ENCODE measurements at regions not wholly inside any gene's neighbourhood (a gene's known extent, or its start where the extent isn't known, plus 50 kb on each side); places are given as distances from the start of the nearest gene placed in this dataset.

GRCh38 chr12:67782573-67782972 lies 134.0 kb downstream of the DYRK2 start:
- no peak overlapping the region for H3K4me3 ChIP-seq (replicated peaks in 1 of 3; ENCODE audit: insufficient read depth in 1 of 3, low read depth in 1 of 3, low read length in 3 of 3)
- H4K20me1 ChIP-seq (replicated peaks; ENCODE audit: control insufficient read depth, extremely low read depth, insufficient read depth, low read length), result no peaks in the 10 kb centered on the region
- H3K27ac ChIP-seq (ENCODE audit: insufficient read depth, low read depth, low read length), result no peak overlapping the region
- ChIA-PET POLR2A (no interaction called here), CTCF (no interaction called here)
- FAIRE-seq (no peak), DNase-seq (ENCODE audit: low read depth, low spot score) (no peak)
- TF ChIP-seq FOS (IDR thresholded peaks at IDR 0.05; ENCODE audit: borderline replicate concordance, insufficient read depth, low read length), result no peak
- no peak for TF ChIP-seq MYC (IDR thresholded peaks at IDR 0.05; ENCODE audit: low read depth, low read length)
- TF ChIP-seq GATA2 (IDR thresholded peaks at IDR 0.05; ENCODE audit: insufficient read depth, insufficient read length, low read depth, low read length), result no peak
- TF ChIP-seq POLR2A (IDR thresholded peaks at IDR 0.05; ENCODE audit: low read depth, low read length), result no peak
- TF ChIP-seq, protein P1, sequence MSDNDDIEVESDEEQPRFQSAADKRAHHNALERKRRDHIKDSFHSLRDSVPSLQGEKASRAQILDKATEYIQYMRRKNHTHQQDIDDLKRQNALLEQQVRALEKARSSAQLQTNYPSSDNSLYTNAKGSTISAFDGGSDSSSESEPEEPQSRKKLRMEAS (IDR thresholded peaks at IDR 0.05; ENCODE audit: insufficient read depth, insufficient read length), result no peak
- no peak for TF ChIP-seq CTCF (IDR thresholded peaks at IDR 0.05; ENCODE audit: extremely low read depth in 1 of 2, insufficient read depth in 1 of 2, low read depth in 1 of 2, low read length in 2 of 2)
- TF ChIP-seq EZH2 (IDR thresholded peaks at IDR 0.05; ENCODE audit: borderline replicate concordance, low read depth, low read length, severe bottlenecking), result no peak
- no peak for TF ChIP-seq POLR2AphosphoS5 (IDR thresholded peaks at IDR 0.05; ENCODE audit: insufficient read depth, low read depth, low read length)
- TF ChIP-seq JUN (IDR thresholded peaks at IDR 0.05; ENCODE audit: borderline replicate concordance, insufficient read depth, insufficient read length, low read depth), result no peak
- no peak overlapping the region for H2AFZ ChIP-seq (ENCODE audit: low read depth, low read length)
- H3K9me3 ChIP-seq (replicated peaks; ENCODE audit: control insufficient read depth, insufficient read depth, low read length), result no peaks in the 10 kb centered on the region
- intact Hi-C loops (cut with micrococcal nuclease) (no loop called here), dilution Hi-C loops (cut with MboI; ENCODE audit: extremely low pct_ligation_motif_present, low sequenced_read_pairs) (no loop called here)
- no peaks in the 10 kb centered on the region for H3K27me3 ChIP-seq (ENCODE audit: control insufficient read depth in 2 of 2, insufficient read depth in 2 of 2, low read length in 2 of 2)
- no peak overlapping the region for H3K4me2 ChIP-seq (ENCODE audit: insufficient read depth, low read length)
- H3K9ac ChIP-seq (replicated peaks; ENCODE audit: extremely low read depth, insufficient read depth, low read length), result no peak overlapping the region
- no peaks in the 10 kb centered on the region for H3K36me3 ChIP-seq (ENCODE audit: control insufficient read depth in 2 of 2, extremely low read depth in 1 of 2, insufficient read depth in 2 of 2, low read length in 2 of 2)
- no peaks in the 10 kb centered on the region for H3K79me2 ChIP-seq (ENCODE audit: control insufficient read depth, insufficient read depth, low read length)
- no peaks in the 10 kb centered on the region for H3K4me1 ChIP-seq (ENCODE audit: control insufficient read depth, extremely low read depth, insufficient read depth, low read length)
- no TSS peak for BruUV-seq (replicated peaks)
- H3K9me1 ChIP-seq (replicated peaks; ENCODE audit: control insufficient read depth, extremely low read depth, insufficient read depth, low read length), result no peaks in the 10 kb centered on the region
